HG03575 (cell line): ENCODE measurements at regions not wholly inside any gene's neighbourhood (a gene's known extent, or its start where the extent isn't known, plus 50 kb on each side); places are given as distances from the start of the nearest gene placed in this dataset.

Source experiments
- ATAC-seq: cut with Tn5 transposase; IDR thresholded peaks from one replicate; pipeline ENCODE4 v1.9.1; 2021; ENCODE audit not compliant: unreplicated experiment, insufficient number of reproducible peaks, low FRiP score; ENCODE audit errors: extremely low read depth

DNA sequence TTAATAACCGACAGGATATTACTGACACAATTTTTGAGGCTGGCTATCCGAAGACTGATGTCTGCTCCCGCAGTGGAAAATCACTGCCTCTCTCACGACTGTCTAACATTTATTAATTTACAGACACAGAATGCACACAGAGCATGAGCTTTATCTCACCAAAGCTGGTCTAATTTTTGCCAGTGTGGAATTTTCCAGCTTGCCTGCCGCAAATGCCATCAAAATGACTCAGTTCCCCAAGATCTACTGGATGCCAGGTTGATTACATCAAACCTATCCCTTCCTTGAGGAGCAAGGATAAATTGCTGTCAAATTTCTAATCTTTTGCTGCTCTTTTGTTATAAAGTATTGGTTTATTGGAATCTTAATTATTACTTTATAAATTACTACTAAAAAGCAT lies 1775.1 kb upstream of the PCDH20 start:
- no peak for ATAC-seq

DNA sequence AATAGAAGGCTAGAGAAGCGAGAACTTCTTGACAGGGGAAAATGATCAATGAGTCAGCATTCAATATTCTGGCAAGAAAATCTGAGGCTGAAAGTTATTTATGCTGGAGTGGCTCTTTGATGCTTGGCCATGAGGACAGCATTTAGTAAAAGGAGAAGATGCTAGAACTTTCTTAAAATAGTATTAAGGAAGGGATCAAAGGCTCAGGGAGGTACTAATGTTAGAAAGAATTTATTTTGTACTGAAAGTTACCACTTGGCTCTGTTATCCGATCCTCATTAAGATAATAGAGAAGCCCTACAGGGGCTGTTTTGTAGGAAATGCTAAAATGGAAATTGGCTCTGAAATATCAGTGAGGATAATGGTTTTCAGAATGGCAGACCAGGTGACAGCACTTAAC lies 1774.6 kb upstream of the PCDH20 start:
- no peak for ATAC-seq

DNA sequence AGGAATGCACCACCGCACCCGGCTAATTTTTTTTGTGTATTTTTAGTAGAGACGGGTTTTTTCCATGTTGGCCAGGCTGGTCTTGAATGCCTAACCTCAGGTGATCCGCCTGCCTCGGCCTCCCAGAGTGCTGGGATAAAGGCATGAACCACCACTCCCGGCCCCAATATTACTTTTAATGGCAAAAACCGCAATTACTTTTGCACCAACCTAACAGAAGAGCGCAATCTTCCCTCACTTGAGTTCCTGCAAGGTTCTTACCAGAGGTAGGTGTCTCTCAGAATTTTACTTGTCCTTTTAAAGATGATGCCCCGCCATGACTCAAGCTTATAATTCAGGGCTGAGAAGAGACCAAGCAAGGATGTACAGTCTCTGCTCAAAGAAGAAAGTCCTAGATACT lies 1774.1 kb upstream of the PCDH20 start:
- ATAC-seq, result no peak

DNA sequence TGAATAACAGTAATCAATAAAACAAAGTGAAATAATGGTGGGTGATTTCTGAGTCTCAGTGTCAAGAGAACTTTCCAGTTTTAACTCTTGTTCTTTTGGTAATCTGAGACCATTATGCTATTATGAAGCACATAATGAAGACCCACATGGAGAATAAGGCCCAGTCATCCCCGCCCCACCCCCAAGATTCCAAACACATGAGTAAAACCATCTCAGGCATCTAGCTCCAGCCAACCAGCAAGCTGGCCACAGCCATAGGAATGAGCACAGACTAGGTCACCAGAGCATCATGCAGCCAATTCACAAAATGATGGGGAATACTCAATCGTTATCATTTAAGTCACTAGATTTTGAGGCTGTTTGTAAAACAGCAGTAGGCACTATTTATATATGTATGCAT lies 1769.0 kb upstream of the PCDH20 start:
- ATAC-seq, result no peak

DNA sequence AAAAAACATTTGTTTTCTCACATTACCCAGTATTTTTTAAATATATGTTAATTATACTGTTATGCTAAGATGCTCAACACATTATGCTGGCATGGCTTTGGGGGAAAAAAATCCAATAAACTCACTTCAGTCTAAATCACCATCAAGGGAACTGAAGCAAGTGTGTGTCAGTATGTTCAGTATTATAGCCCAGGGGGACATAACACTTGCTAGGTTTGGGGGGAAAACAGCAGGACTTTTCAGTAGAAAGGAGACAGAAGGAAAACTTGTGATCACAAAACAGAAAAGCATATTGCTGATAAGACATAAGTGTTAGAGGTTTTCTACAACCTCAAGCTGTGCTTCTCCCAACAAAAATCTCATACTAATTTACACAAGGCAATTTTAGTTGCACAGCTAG lies 1759.9 kb upstream of the PCDH20 start:
- ATAC-seq, result no peak

DNA sequence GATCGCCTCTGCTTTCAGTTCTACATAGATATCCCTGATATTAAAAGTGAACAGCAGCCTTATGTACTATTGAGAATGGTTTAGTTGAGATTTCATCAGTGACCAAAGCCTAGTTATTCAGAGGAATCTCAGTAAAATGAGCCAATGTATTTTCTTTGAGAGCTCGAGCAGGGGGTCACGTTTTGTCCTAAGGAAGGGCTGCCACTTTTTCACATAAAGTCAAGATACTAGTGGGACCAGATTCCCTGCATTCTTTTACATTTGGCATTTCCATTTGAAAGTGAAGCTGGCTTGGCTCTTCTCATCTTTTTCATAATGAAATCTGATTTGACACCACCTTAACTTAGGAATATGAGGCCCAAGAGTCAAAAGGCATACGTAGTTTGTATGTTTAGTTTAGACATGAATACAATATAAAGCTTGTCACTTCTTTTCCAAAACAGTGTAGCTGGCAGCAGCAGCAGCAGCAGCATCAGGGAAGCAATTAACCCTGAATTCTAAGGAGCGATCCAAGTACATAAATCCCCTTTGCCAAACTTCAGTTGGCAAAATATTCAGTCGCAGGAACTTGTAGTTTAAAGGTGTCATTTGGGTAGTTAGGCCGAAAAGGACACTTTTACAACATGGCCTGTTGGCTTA lies 1752.2 kb upstream of the PCDH20 start:
- no peak for ATAC-seq

DNA sequence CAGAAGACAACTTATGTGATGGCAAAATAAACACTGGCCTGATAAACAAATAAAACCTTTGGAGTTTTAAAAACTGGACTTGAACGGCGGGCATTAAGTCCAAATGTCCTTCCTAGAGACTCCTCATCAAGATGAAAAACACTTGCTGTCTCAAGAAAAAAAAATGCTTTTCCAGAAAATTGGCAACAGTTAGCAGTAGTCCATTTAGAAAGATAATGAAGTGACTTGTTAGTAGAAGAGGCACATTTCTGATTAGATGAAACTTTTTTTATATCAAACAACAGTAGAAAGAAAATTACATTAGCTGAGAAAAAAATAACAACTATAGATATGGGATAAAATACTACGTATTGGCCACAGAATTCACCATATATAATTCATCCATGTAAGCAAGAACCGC lies 1750.7 kb upstream of the PCDH20 start:
- no peak for ATAC-seq

DNA sequence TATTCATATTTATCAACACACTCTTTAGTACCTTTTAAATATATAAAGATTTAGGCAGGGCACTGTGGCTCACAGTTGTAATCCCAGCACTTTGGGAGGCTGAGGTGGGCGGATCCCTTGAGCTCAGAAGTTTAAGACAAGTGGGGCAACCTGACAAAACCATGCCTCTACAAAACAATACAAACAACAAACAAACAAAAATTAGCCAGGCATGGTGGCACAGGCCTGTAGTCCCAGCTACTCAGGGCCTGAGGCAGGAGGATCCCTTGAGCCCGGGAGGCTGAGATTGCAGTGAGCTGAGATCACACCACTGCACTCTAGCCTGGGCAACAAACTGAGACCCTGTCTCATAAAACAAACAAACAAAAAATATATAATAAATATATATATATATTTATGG lies 1748.3 kb upstream of the PCDH20 start:
- no peak for ATAC-seq

DNA sequence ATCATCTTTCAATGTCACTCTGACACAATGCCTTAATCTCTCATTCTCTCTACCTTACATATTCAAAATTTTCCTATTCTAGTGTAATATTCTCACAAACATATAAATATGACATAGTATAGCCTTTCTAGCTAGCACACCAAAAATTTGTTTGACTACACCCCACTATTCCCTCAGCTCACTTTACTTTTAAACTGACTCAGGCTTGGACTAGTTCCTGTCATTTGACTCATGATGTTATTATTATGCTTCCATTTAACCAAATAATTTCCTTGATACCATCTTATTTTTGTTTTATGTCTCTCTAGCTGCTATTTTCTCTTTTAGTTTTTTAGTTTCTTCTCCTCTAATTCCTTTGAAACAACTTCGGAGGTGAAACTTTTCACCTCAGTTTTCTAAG lies 1745.6 kb upstream of the PCDH20 start:
- no peak for ATAC-seq

DNA sequence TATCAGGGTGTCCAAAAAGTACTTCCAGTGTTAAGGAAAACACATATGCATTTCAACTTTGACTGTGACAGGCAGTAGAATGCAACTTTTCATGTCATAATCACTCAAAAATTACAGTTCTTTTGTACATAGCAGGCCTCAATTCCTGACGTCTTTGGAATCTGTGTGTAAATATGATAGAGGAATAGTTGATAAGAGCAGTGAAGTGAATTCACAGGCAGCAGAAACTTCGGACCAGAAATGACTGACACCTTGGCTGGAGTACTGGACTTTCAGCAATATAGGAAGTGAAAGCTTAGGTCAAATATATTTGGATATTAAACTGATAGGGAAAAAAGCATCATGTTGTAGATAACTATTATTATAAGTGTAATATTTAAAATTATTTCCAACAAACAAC lies 1741.2 kb upstream of the PCDH20 start:
- ATAC-seq, result no peak

DNA sequence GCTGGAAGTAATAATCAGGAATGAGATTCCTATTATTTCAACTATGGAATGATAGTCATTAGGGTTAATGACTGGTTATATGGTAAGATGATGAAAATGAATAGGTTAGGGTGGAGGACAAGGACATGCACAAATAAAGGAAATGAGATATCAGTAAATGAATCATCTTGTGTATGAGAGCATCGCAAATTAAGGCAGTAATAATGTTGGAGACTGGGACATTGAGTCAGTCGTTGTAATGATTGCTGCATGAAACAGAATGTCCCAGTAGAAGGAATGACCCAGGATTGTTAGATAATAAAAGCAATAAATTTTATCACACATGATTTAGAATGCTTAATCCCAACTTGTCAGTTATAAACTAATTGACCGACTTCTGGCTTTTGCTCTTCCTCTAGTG lies 1733.7 kb upstream of the PCDH20 start:
- ATAC-seq, result no peak

DNA sequence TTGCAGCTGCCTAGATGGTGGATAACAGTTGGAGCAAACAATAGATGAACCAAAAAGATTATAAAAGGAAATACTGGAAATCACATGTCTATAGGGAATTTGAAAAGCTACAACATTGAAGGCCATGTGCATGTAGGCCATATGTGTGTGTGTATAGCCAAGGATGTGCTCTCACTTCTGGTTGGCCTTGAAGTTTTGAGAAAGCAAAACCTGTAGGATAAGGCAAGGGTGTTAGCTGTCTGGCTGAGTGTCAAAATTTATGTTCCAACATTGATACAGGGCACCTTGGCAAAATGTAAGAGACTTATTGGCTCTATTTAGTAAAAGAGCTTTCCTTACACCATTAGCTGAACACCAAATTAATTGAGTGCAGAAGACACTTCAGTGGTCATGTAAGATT lies 1723.6 kb upstream of the PCDH20 start:
- ATAC-seq, result no peak

DNA sequence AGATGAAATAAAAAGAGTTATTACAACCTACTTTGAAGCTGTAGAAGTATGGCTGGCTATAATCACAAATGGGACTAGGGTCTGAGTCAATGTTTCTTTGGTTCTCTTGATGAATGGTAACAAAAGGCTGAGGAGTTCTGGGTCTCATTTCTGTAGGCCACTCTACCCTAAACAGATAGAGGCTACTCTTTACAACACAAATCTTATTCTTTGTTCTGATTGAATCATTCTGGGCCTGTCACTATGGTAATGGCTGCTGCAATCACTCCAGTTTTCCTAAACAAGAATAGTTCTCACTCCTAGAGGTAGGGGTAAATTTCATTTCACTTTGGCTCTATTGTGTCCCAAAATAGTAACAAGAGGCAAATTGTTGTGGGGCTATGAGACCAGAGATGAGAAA lies 1714.3 kb upstream of the PCDH20 start:
- ATAC-seq, result no peak

DNA sequence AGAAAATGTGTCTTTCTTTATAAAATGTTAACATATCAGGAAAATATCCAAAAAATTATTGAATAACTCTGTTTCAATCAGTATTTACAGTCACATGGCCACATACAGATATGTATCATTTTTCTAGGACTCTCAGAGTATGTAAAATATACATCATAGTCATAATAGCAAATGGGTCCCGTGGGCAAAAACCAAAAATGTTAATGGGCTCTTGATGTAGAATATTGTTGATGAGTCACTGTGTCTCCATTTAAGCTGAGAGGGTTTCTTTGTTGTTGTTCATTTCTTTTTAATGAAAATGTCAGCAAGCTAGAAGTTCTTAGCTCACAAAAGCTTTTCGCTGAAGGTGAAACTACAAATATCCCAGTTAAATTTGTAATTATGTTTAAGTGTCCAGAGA lies 1713.1 kb upstream of the PCDH20 start:
- no peak for ATAC-seq

DNA sequence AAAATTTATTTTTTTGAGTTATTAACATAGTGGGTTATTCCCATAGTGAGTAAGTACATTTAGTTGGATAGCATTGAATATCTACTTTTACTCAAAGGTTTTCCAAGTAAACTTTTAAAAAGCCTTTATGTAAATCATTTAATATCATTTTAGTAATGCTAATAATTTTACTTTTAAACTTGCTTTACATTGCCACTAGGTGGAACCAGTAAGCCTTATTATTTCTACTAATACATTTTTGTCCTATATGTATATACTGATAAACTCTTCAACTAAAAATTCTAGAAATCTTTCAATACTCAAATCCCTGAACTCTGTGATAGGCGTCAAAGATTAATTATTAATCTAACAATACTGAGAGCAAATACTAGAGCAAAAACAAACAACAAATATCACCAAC lies 1709.2 kb upstream of the PCDH20 start:
- ATAC-seq, result no peak

DNA sequence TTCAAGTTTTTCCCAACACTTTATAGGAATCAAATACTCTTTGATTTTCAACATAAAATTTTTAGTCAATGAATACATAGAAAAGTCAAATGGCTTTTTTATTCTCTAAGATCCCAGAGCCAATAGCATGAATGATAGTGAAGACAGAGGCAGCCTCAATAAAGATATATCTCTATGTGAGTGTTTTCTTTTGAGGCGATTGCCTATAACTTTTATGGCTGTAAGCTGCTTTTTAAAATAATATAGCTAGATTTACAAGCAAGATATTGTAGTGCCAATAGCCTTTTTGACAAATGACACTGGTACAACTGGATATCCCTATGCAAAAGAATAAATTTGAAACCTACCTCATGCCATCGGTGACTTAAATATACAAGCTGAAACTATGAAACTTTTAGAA lies 1705.2 kb upstream of the PCDH20 start:
- no peak for ATAC-seq

DNA sequence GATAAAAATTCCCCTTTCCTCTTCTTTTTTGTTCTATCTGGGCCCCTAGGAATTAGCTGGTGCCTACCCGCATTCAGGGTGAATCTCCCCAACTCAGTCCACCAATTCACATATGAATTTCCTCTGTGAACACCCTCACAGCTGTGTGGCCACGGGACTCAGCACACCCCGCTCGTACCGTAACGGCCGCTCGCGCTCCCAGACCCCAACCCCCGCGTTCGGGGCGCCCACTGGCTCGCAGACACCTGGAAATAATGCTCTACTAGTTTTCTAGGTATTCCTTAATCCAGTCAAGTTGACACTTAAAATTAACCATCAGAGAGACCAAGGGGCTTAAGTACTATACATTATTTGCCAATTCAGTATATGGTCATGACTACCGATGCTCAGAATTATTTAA lies 1702.1 kb upstream of the PCDH20 start:
- ATAC-seq, result no peak

DNA sequence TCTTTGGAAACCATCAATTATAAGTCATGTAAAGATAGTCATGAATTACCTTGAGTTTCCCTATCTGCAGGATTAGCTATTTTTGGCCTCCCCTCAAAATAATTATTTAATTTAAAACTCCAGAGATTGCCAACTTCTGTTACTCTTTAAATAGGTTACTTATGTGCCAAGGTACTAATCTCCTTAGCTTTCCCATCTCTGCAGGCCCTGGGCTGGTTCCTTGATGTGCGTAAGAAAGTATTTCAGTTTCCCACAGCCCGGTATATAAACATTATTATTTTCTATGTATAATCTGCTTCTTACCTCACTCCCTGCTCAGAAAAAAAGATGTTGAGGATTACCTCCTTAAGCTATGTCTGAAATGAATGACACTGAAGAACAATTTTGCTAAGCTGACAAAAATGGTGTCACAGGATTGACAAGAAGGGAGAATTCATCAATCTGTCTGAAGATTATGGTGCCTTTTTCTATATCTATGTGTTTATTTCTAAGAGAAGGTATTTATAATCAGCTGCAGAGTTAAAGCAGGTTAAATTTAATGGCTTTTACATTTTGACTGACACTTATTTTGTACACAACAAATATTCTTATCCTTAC lies 1697.2 kb upstream of the PCDH20 start:
- ATAC-seq, result no peak

DNA sequence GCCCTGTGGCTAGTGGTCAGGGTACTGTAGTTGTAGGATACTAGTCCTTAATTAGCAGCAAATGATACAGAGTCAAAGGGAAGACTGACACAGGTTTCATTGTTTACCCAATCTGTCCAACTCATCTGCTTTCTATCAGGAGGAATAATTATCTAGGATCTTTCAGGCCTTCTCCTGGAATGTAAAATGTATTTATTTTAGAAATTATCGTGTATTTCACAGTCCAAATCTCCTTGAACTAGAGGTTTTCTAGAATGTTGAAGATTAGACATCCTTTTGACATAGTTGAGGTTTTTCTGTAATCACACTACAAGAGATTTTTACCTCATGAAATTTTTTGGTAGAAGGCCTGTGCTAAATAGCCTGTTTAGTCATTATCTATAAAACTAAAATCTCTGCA lies 1694.8 kb upstream of the PCDH20 start:
- ATAC-seq, result no peak

DNA sequence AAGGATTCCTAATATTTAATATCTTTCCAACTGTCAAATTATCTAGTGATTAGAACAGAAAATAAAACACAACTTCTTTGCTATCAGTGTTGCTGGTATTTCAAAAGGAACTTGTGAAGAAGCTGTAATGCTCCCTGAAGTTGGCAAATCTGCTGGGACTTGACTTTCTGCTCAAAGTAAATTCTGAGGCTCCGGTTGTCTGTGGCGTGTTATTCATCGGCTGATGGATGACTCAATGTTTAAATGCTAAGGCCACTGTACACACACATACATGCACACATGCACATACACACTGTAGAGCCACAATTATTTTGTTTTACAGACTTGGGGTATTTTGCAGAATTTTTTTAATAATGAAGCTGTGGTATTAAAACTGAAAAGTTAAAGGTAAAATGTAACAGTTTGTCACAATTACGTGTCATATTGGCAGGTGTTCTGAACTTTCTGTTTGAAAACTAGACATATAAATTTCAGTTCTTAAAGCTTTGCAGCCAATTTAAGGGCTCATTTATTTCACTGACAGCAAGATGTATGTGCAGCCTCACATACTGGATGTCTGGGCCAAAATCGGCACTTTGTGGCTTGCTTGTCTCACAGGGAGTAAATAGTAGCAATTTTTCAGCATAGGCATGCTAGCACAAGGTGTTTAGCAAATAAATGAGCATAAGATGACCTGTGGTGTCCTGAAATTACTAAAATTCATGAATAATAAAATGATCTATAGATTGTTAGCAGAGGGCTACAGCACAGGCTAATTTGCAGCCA lies 1691.7 kb upstream of the PCDH20 start:
- ATAC-seq, result no peak

DNA sequence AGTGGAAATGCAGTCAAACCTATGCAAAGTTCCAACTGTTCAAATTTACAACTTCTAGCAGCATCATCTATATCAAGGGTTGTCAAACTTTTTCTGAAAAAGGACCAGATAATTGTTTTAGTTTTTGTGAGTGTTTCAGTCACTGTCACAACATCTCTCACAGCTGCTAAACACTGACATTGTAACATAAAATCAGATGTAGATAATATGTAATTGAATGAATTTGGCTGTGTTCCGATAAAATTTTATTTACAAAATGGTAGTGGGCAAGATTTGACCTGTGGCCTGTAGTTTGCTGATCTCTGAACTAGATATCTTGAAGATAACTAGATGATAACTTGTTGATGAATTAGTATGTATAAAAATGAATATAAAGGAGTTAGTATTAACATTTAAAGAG lies 1679.1 kb upstream of the PCDH20 start:
- no peak for ATAC-seq
